ENCODE measurements at regions not wholly inside any gene's neighbourhood (a gene's known extent, or its start where the extent isn't known, plus 50 kb on each side); places are given as distances from the start of the nearest gene placed in this dataset.

- TF ChIP-seq BCLAF1 (IDR thresholded peaks at IDR 0.05; ENCODE audit: borderline replicate concordance in 1 of 2, control insufficient read depth in 1 of 2, low read depth in 2 of 2, low read length in 1 of 2) (no peak), ZNF23 (CRISPR knock-in tag; IDR thresholded peaks at IDR 0.05) (no peak), NEUROD1 (IDR thresholded peaks at IDR 0.05; ENCODE audit: borderline replicate concordance, low read depth, low read length, partially characterized antibody) (no peak), RBM17 (IDR thresholded peaks at IDR 0.05; ENCODE audit: borderline replicate concordance, low read depth, low read length) (no peak), SIN3B (IDR thresholded peaks at IDR 0.05; ENCODE audit: low read depth) (no peak), ZNF436 (CRISPR knock-in tag; IDR thresholded peaks at IDR 0.05) (no peak), BHLHE40 (IDR thresholded peaks at IDR 0.05; ENCODE audit: low read length) (no peak), L3MBTL2 (IDR thresholded peaks at IDR 0.05) (no peak)
Observed at GRCh38 chrX:4373791-4374190, 660.3 kb upstream of the PRKX start (continued).

GRCh38 chrX:4358577-4358976, 645.1 kb upstream of the PRKX start:
- FAIRE-seq (no peak), DNase-seq (ENCODE audit: extremely low read depth in 1 of 4, low spot score in 3 of 4) (no peak)
- CTCF ChIA-PET (ENCODE audit: low intra/inter-chr PET ratio): no interaction called here
- TF ChIP-seq SAFB (IDR thresholded peaks at IDR 0.05; ENCODE audit: borderline replicate concordance, low read depth, low read length): no peak
- no peak for TF ChIP-seq HNRNPK (IDR thresholded peaks at IDR 0.05; ENCODE audit: low read depth, low read length, poor library complexity, severe bottlenecking)
- TF ChIP-seq RHOXF2B (CRISPR knock-in tag; conservative IDR thresholded peaks at IDR 0.05): no peak

More at GRCh38 chrX:4358577-4358976, 645.1 kb upstream of the PRKX start:
- H4K20me1 ChIP-seq (replicated peaks; ENCODE audit: control insufficient read depth, insufficient read depth, low read length): no peaks in the 10 kb centered on the region
- no peaks in the 10 kb centered on the region for H3K36me3 ChIP-seq (ENCODE audit: control insufficient read depth, insufficient read depth, low read length)
- no peak for ATAC-seq
- H3K27me3 ChIP-seq (ENCODE audit: control insufficient read depth in 2 of 2, insufficient read depth in 2 of 2, low read length in 2 of 2): no peaks in the 10 kb centered on the region
- no peaks in the 10 kb centered on the region for H3K79me2 ChIP-seq (ENCODE audit: control insufficient read depth, insufficient read depth, low read length)
- H3K4me2 ChIP-seq (ENCODE audit: insufficient read depth, low read length): no peak overlapping the region
- POLR2A ChIA-PET: no interaction called here
- no peaks in the 10 kb centered on the region for H3K4me1 ChIP-seq (replicated peaks in 1 of 2; ENCODE audit: control insufficient read depth in 2 of 2, insufficient read depth in 2 of 2, low read length in 2 of 2)
- no peaks in the 10 kb centered on the region for H3K9me3 ChIP-seq (replicated peaks; ENCODE audit: control insufficient read depth, insufficient read depth, low read depth, low read length)
- H3K27ac ChIP-seq (ENCODE audit: extremely low read depth, low read depth, low read length): no peak overlapping the region
- H3K4me3 ChIP-seq: no peak overlapping the region
- BruUV-seq (replicated peaks): no TSS peak
- intact Hi-C loops (cut with micrococcal nuclease): no loop called here
- H3K9me1 ChIP-seq (ENCODE audit: control insufficient read depth, insufficient read depth, low read length): no peaks in the 10 kb centered on the region
- no peak overlapping the region for H3K9ac ChIP-seq (ENCODE audit: insufficient read depth in 1 of 2, low read depth in 2 of 2, low read length in 2 of 2)
- no peak overlapping the region for H2AFZ ChIP-seq (ENCODE audit: low read depth, low read length)
- WGBS (ENCODE audit: insufficient coverage, low coverage, missing lambda C conversion rate): 5% methylated on average over 3 of the region's 3 CpGs
- in situ Hi-C loops (cut with MboI): no loop called here
